Keratinocyte (primary cell): ENCODE measurements at regions not wholly inside any gene's neighbourhood (a gene's known extent, or its start where the extent isn't known, plus 50 kb on each side); places are given as distances from the start of the nearest gene placed in this dataset.

Experiments used
- DNase-seq: peaks from one replicate; pipeline ENCODE4 v3.0.0-alpha.2; 2011; ENCODE audit warnings: low read depth, missing footprints, low spot score
- FAIRE-seq: peaks from 2 replicates; lab custom pipeline; 2011; peaks lifted over from hg19 to GRCh38; lab: Jason Lieb, UNC
- H2AFZ ChIP-seq: 2 replicates; pipeline ENCODE4 v1.6.0; 2012; ENCODE audit warnings: low read length, control low read depth, inconsistent platforms; ENCODE audit not compliant: control insufficient read depth
- H3K27ac ChIP-seq: 2 replicates; pipeline ENCODE4 v1.5.1; 2011; ENCODE audit warnings: low read length; ENCODE audit not compliant: control insufficient read depth, insufficient read depth
- H3K27me3 ChIP-seq: 3 replicates; pipeline ENCODE4 v1.6.0; 2011; ENCODE audit warnings: low read length; ENCODE audit not compliant: control insufficient read depth, insufficient read depth; ENCODE audit errors: extremely low read depth
- H3K36me3 ChIP-seq, 2 experiments: 2 replicates in 1 of 2; 3 replicates in 1 of 2; pipeline ENCODE4 v1.5.1; 2011; ENCODE audit warnings: low read length in 2 of 2, mild to moderate bottlenecking in 1 of 2; ENCODE audit not compliant: control insufficient read depth in 2 of 2, insufficient read depth in 2 of 2; ENCODE audit errors: extremely low read depth in 1 of 2
- H3K4me1 ChIP-seq: 3 replicates; pipeline ENCODE4 v1.5.1; 2011; ENCODE audit warnings: low read length; ENCODE audit not compliant: control insufficient read depth, insufficient read depth; ENCODE audit errors: extremely low read depth
- H3K4me2 ChIP-seq: 3 replicates; pipeline ENCODE4 v1.6.0; 2011; ENCODE audit warnings: low read depth, low read length; ENCODE audit not compliant: control insufficient read depth, insufficient read depth; ENCODE audit errors: extremely low read depth
- H3K4me3 ChIP-seq, 3 experiments: fragments of 200-600 bp in 1 of 3; sonication (generic) in 1 of 3; 2 replicates in 2 of 3; 3 replicates in 1 of 3; pipeline ENCODE4 v1.5.1; 2011 to 2016; ENCODE audit warnings: low read length in 3 of 3, mild to moderate bottlenecking in 3 of 3, control low read depth in 2 of 3, inconsistent platforms in 1 of 3, low read depth in 1 of 3, mixed read lengths in 1 of 3, mixed run types in 1 of 3, moderate library complexity in 1 of 3; ENCODE audit not compliant: control insufficient read depth in 2 of 3, insufficient read depth in 2 of 3; ENCODE audit errors: extremely low read depth in 1 of 3
- H3K79me2 ChIP-seq: 2 replicates; pipeline ENCODE4 v1.6.0; 2012; ENCODE audit warnings: low read length; ENCODE audit not compliant: control insufficient read depth, insufficient read depth
- H3K9ac ChIP-seq: 3 replicates; pipeline ENCODE4 v1.6.0; 2011; ENCODE audit warnings: low read length; ENCODE audit not compliant: control insufficient read depth, insufficient read depth; ENCODE audit errors: extremely low read depth
- H3K9me1 ChIP-seq: 3 replicates; pipeline ENCODE4 v1.6.0; 2011; ENCODE audit warnings: low read length; ENCODE audit not compliant: control insufficient read depth, insufficient read depth; ENCODE audit errors: extremely low read depth
- H3K9me3 ChIP-seq: 2 replicates; pipeline ENCODE4 v1.5.1; 2012; ENCODE audit warnings: low read depth, low read length; ENCODE audit not compliant: control insufficient read depth
- H4K20me1 ChIP-seq: 3 replicates; pipeline ENCODE4 v1.6.0; 2011; ENCODE audit warnings: low read length; ENCODE audit not compliant: control insufficient read depth, insufficient read depth; ENCODE audit errors: extremely low read depth
- EZH2 ChIP-seq: IDR thresholded peaks from one replicate; pipeline ENCODE4 v1.6.1; 2012; ENCODE audit warnings: inconsistent platforms, mild to moderate bottlenecking, low read length, moderate library complexity
- dilution Hi-C: fragments of 300-500 bp; cut with MboI; formaldehyde crosslinking; loops from one replicate; pipeline ENCODE4 v1.7.0; 2020; ENCODE audit warnings: low sequenced_read_pairs; ENCODE audit not compliant: extremely low pct_ligation_motif_present
- TF ChIP-seq, protein P1 (sequence below), 3 experiments: IDR thresholded peaks in 1 of 3; conservative IDR thresholded peaks in 1 of 3; optimal IDR thresholded peaks in 1 of 3; 2 replicates in 2 of 3; 3 replicates in 1 of 3; pipeline versions ENCODE3 to v1.5.1; 2011; ENCODE audit warnings: low read length in 3 of 3, mild to moderate bottlenecking in 3 of 3, moderate library complexity in 2 of 3, control low read depth in 1 of 3, inconsistent platforms in 1 of 3; ENCODE audit not compliant: insufficient read depth in 2 of 3; ENCODE audit errors: extremely low read depth in 1 of 3

DNA sequence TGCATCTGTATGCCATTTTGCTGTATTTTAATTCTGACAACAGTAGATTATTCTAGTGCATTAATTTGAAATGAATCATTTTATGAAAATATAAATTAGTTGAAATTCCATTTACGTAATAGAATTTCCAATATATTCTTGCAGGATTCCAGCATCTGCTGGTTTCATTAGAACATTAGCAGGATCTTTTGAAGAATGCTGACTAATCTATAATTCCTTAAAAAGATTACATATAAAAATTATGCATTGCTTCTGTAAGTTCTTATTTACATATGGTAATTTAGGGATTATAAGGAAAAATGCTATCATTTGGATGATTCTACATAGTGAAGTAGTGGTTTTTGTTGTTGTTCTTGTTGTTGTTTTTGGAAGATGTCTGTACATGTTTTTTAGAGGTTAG is 182.2 kb upstream of the GNPDA2 start:
- no peaks in the 10 kb centered on the region for H3K79me2 ChIP-seq
- no peaks in the 10 kb centered on the region for H3K9me1 ChIP-seq
- no peaks in the 10 kb centered on the region for H3K27me3 ChIP-seq
- no peak overlapping the region for H3K9ac ChIP-seq
- H3K27ac ChIP-seq = no peak overlapping the region
- H3K4me2 ChIP-seq = no peak overlapping the region
- DNase-seq (no peak), FAIRE-seq (no peak)
- H3K36me3 ChIP-seq = no peaks in the 10 kb centered on the region
- H4K20me1 ChIP-seq = no peaks in the 10 kb centered on the region
- H3K9me3 ChIP-seq = no peaks in the 10 kb centered on the region
- no peaks in the 10 kb centered on the region for H3K4me1 ChIP-seq
- H3K4me3 ChIP-seq = no peak overlapping the region
- no peak for TF ChIP-seq EZH2
- TF ChIP-seq, protein P1, sequence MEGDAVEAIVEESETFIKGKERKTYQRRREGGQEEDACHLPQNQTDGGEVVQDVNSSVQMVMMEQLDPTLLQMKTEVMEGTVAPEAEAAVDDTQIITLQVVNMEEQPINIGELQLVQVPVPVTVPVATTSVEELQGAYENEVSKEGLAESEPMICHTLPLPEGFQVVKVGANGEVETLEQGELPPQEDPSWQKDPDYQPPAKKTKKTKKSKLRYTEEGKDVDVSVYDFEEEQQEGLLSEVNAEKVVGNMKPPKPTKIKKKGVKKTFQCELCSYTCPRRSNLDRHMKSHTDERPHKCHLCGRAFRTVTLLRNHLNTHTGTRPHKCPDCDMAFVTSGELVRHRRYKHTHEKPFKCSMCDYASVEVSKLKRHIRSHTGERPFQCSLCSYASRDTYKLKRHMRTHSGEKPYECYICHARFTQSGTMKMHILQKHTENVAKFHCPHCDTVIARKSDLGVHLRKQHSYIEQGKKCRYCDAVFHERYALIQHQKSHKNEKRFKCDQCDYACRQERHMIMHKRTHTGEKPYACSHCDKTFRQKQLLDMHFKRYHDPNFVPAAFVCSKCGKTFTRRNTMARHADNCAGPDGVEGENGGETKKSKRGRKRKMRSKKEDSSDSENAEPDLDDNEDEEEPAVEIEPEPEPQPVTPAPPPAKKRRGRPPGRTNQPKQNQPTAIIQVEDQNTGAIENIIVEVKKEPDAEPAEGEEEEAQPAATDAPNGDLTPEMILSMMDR (optimal IDR thresholded peaks at IDR 0.05 in 1 of 3, IDR thresholded peaks at IDR 0.05 in 1 of 3, conservative IDR thresholded peaks at IDR 0.05 in 1 of 3; ENCODE audit: extremely low read depth in 1 of 3, insufficient read depth in 2 of 3, low read length in 3 of 3) = no peak
- dilution Hi-C loops = no loop called here
- no peak overlapping the region for H2AFZ ChIP-seq

DNA sequence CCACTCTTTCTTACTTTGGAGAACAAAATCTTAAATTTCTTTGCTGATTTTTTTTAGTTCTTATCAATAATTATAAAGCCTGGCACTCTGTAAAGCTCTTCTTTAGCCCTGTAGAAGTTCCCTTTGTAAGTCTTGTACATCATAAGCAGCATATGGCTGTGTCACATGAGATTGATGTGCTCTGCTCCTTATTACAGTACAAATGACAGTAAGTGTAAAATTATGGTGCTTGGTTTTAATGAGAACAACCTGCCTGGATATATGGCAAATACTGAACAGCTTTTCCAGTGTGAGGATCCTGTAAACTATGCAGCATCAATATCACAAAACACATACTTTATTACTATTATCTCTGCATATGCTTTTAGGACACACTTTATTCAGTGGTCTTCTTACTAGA is 145.9 kb upstream of the GNPDA2 start:
- no peaks in the 10 kb centered on the region for H4K20me1 ChIP-seq
- no peaks in the 10 kb centered on the region for H3K36me3 ChIP-seq
- H3K4me3 ChIP-seq = no peak overlapping the region
- H3K9me3 ChIP-seq = no peaks in the 10 kb centered on the region
- dilution Hi-C loops = no loop called here
- no peaks in the 10 kb centered on the region for H3K4me1 ChIP-seq
- no peaks in the 10 kb centered on the region for H3K79me2 ChIP-seq
- H3K27ac ChIP-seq = no peak overlapping the region
- TF ChIP-seq EZH2 = no peak
- TF ChIP-seq, protein P1 (optimal IDR thresholded peaks at IDR 0.05 in 1 of 3, IDR thresholded peaks at IDR 0.05 in 1 of 3, conservative IDR thresholded peaks at IDR 0.05 in 1 of 3; ENCODE audit: extremely low read depth in 1 of 3, insufficient read depth in 2 of 3, low read length in 3 of 3) = no peak
- FAIRE-seq (no peak), DNase-seq (no peak)
- no peaks in the 10 kb centered on the region for H3K9me1 ChIP-seq
- no peak overlapping the region for H2AFZ ChIP-seq
- no peak overlapping the region for H3K9ac ChIP-seq
- no peaks in the 10 kb centered on the region for H3K27me3 ChIP-seq
- H3K4me2 ChIP-seq = no peak overlapping the region
